Heart left ventricle (tissue), 16 donors: ENCODE measurements at regions not wholly inside any gene's neighbourhood (a gene's known extent, or its start where the extent isn't known, plus 50 kb on each side); places are given as distances from the start of the nearest gene placed in this dataset.
A peak's percentile ranks its signal among the peaks of the same experiment; 100 is the strongest.

Experiments
- ATAC-seq, 4 donors: fragments of 200-7000 bp; cut with Tn5 transposase; one replicate each; pipeline ENCODE4 v1.9.1; 2020 to 2022; ENCODE audit warnings: moderate library complexity in 4 of 4, mild to moderate bottlenecking in 3 of 4, moderate number of reproducible peaks in 1 of 4
- DNase-seq, 5 donors: peaks; one replicate each; pipeline ENCODE4 v3.0.0-alpha.2; 2020
- H3K27ac ChIP-seq, 12 donors: fragments of 200-600 bp; sonication (generic) in 4 of 12; one replicate each; pipeline versions ENCODE4 v1.5.0 to v1.8.0; 2016 to 2022; ENCODE audit warnings: mild to moderate bottlenecking in 2 of 12
- H3K27me3 ChIP-seq, 9 donors: fragments of 200-600 bp; sonication (generic) in 2 of 9; one replicate each; pipeline versions ENCODE4 v1.5.1 to v1.8.0; 2016 to 2022; ENCODE audit warnings: mild to moderate bottlenecking in 3 of 9
- H3K36me3 ChIP-seq, 9 donors: fragments of 200-600 bp; sonication (generic) in 2 of 9; one replicate each; pipeline versions ENCODE4 v1.5.0 to v1.8.0; 2018 to 2022; ENCODE audit warnings: mild to moderate bottlenecking in 2 of 9
- H3K4me1 ChIP-seq, 12 donors: fragments of 200-600 bp; sonication (generic) in 4 of 12; one replicate each; pipeline versions ENCODE4 v1.5.0 to v1.8.0; 2016 to 2022; ENCODE audit warnings: mild to moderate bottlenecking in 3 of 12
- H3K4me3 ChIP-seq, 12 donors: fragments of 200-600 bp; sonication (generic) in 4 of 12; one replicate each; pipeline versions ENCODE4 v1.5.0 to v1.8.0; 2017 to 2022; ENCODE audit warnings: mild to moderate bottlenecking in 9 of 12, moderate library complexity in 4 of 12
- H3K9me3 ChIP-seq, 12 donors: fragments of 200-600 bp; sonication (generic) in 4 of 12; one replicate each; pipeline versions ENCODE4 v1.5.0 to v1.8.0; 2016 to 2022; ENCODE audit warnings: mild to moderate bottlenecking in 1 of 12
- CTCF ChIP-seq, 12 donors: fragments of 200-600 bp; sonication (generic) in 4 of 12; IDR thresholded peaks; one replicate each; pipeline versions ENCODE4 v1.5.0 to v1.8.0; 2018 to 2022; ENCODE audit warnings: antibody characterized with exemption in 12 of 12, mild to moderate bottlenecking in 5 of 12
- POLR2A ChIP-seq, 2 donors: fragments of 450-650 bp; IDR thresholded peaks; one replicate each; pipeline ENCODE4 v1.6.1; 2017; ENCODE audit warnings: antibody characterized with exemption in 2 of 2, mild to moderate bottlenecking in 2 of 2, moderate library complexity in 2 of 2
- WGBS, 4 donors: extraction: QIAGEN DNeasy Blood & Tissue Kit in 2 of 4; methylation state at CpG; one replicate each; pipeline versions ENCODE4 v1.1.5 to v1.1.7; 2013 to 2018; 5-methylcytosine and 5-hydroxymethylcytosine counted together
- intact Hi-C, 10 donors: fragments of 100-400 bp; cut with DNase I; formaldehyde crosslinking; loops; one replicate each; pipeline versions ENCODE4 v1.11.1 to v1.14.2; 2022
- donor health status: ischemic (EF 13 %, LVEDD 7.1; RV severe dilation, severe dysfunction).
- donor health status: healthy with polysubstance abuse.
- donor health status: DM: no; HTN: yes; CAD: no.
- donor health status: DM: no; HTN: no; CAD: no.
- donor health status: ischemic (EF 25% LVEDD 6.9; RV normal size, moderate dysfunction).
- donor health status: ischemic (EF 25% LVEDD 5.7; RV mildly dilated, moderate dysfunction).
- donor health status: healthy.
- donor health status: DM: yes; HTN: yes; CAD: no.
- donor health status: ischemic (EF 35%, LVEDD 5.7; RV mildly dilated, moderate dysfunction).
- donor health status: nonischemic (EF 11% LVEDD 7.7; RV severe dilation, severe dysfunction).
- donor health status: DM: yes; HTN: yes; CAD: no.
- donor health status: PGD.
- donor health status: ischemic (EF 29% LVEDD 5.4; RV normal size, mild dysfunction).
- donor health status: nonischemic (EF 23%, LVEDD 6.1; RV moderate dilation, normal function).

- no peaks in the 10 kb centered on the region for H3K27me3 ChIP-seq
- intact Hi-C loops, result no loop called here
Measured at GRCh38 chr2:10508038-10508437, 59.9 kb upstream of the ODC1 start.

GRCh38 chr2:10507106-10507505, 59.0 kb upstream of the ODC1 start:
- 83 to 90% (median 87%) methylated on average over 7 to 8 of the region's 8 CpGs for WGBS, 4 donors
- peaks cover 0 to 4% (median 0%) of the 10 kb centered on the region in 12 donors for H3K9me3 ChIP-seq
- H3K4me3 ChIP-seq, result no peak overlapping the region
- TF ChIP-seq POLR2A (IDR thresholded peaks at IDR 0.05), result no peak
- TF ChIP-seq CTCF (IDR thresholded peaks at IDR 0.05), result no peak
- intact Hi-C loops, result no loop called here
- ATAC-seq, result no peak
- DNase-seq, result peak in 1 of 5 donors; percentile 4
- no peak overlapping the region for H3K27ac ChIP-seq
- no peaks in the 10 kb centered on the region for H3K4me1 ChIP-seq
- no peaks in the 10 kb centered on the region for H3K36me3 ChIP-seq
- no peaks in the 10 kb centered on the region for H3K27me3 ChIP-seq

More at GRCh38 chr2:10508038-10508437, 59.9 kb upstream of the ODC1 start:
- Histone ChIP-seq H3K36me3 (no peaks in the 10 kb centered on the region), H3K27ac (no peak overlapping the region), H3K4me1 (no peaks in the 10 kb centered on the region), H3K4me3 (no peak overlapping the region), H3K9me3 (peaks cover 0 to 4% (median 0%) of the 10 kb centered on the region in 12 donors)
- ATAC-seq, result no peak
- TF ChIP-seq CTCF (IDR thresholded peaks at IDR 0.05) (no peak), POLR2A (IDR thresholded peaks at IDR 0.05) (no peak)
- DNase-seq, result no peak

- intact Hi-C loops, result no loop called here
- no peak overlapping the region for H3K4me3 ChIP-seq
- peaks cover 0 to 3% (median 0%) of the 10 kb centered on the region in 12 donors for H3K4me1 ChIP-seq
- peaks cover 0 to 4% (median 0%) of the 10 kb centered on the region in 12 donors for H3K9me3 ChIP-seq
- TF ChIP-seq CTCF (IDR thresholded peaks at IDR 0.05) (no peak), POLR2A (IDR thresholded peaks at IDR 0.05) (no peak)
- no peak for ATAC-seq
- no peaks in the 10 kb centered on the region for H3K27me3 ChIP-seq
- 80 to 93% (median 88%) methylated on average over 4 to 13 of the region's 13 CpGs for WGBS, 4 donors
- no peak overlapping the region for H3K27ac ChIP-seq
- H3K36me3 ChIP-seq, result no peaks in the 10 kb centered on the region
- peak in 1 of 5 donors; percentile 15 for DNase-seq
Measured at GRCh38 chr2:10504994-10505820, 57.1 kb upstream of the ODC1 start.

GRCh38 chr2:10504370-10504993, 56.4 kb upstream of the ODC1 start:
- intact Hi-C loops, result no loop called here
- WGBS, 4 donors, result 84 to 92% (median 91%) methylated on average over 12 to 16 of the region's 16 CpGs
- TF ChIP-seq POLR2A (IDR thresholded peaks at IDR 0.05) (no peak), CTCF (IDR thresholded peaks at IDR 0.05) (no peak)

More at GRCh38 chr2:10504370-10504993, 56.4 kb upstream of the ODC1 start:
- Histone ChIP-seq H3K36me3 (no peaks in the 10 kb centered on the region), H3K9me3 (no peaks in the 10 kb centered on the region), H3K4me3 (no peak overlapping the region), H3K27ac (no peak overlapping the region), H3K4me1 (peaks cover 0 to 3% (median 0%) of the 10 kb centered on the region in 12 donors), H3K27me3 (no peaks in the 10 kb centered on the region)
- DNase-seq (peak in 1 of 5 donors; percentile 3), ATAC-seq (no peak)
